ENCODE measurements at regions not wholly inside any gene's neighbourhood (a gene's known extent, or its start where the extent isn't known, plus 50 kb on each side); places are given as distances from the start of the nearest gene placed in this dataset.
A peak's percentile ranks its signal among the peaks of the same experiment; 100 is the strongest.
"Not testable (repeated sequence)": the region's sequence is repeated elsewhere in the genome, so short reads cannot be mapped to it uniquely, and the experiment has no call there.

DNA sequence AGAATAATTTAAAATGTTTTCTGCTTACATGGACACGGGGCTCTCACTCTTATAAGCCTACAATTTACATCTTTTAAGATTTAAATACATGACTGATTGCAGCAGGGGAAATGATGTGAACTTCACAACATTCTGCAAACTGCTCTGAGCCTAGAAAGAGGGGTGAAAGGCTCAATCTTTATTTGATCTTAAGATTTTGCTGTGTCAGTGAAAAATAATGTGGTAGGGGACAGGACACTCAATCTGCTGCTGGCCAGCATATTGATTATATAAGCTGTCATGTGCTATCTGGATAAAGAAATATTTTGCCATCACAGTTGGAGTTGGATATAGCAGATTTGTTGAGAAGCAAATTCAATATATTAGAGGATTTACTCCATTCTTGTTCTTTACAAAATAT, 2210.5 kb downstream of the PCDH7 start:
- Histone ChIP-seq H3K4me1 (no peaks in the 10 kb centered on the region), H3K27ac (no peak overlapping the region), H3K4me2 (no peak overlapping the region), H3K9me3 (no peaks in the 10 kb centered on the region), H3K4me3 (no peak overlapping the region)
- WGBS (ENCODE audit: missing lambda C conversion rate): 7% methylated on average over 1 of the region's 1 CpG
- POLR2A ChIA-PET: no interaction called here
- no peak for TF ChIP-seq ESRRA (IDR thresholded peaks at IDR 0.05; ENCODE audit: borderline replicate concordance, low read length)
- TF ChIP-seq MAFK (IDR thresholded peaks at IDR 0.05; ENCODE audit: partially characterized antibody): peak; percentile 60
- ATAC-seq: no peak
- no peak for FAIRE-seq
- CTCF ChIA-PET: no interaction called here
- no peak for DNase-seq (ENCODE audit: low read depth in 1 of 2, low spot score in 1 of 2)

DNA sequence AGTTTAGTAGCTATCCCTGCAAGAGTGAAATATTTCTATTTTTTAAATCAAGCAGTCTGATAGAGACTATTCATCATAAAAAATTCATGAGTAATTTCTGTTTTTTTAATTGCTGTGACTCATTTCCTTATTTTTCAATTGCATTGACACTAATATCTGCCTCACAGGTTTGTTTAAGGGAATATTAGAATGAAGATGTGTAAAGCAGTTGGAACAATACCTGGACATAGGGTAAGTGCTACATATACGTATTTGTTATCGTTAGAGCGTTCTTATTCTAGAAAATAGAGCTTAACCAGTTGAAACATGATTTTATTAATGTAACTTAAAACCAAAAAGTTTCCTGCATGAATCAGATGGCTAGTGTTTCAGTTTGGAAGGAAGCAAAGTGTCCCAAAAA, 2211.3 kb downstream of the PCDH7 start:
- no peak for ATAC-seq
- FAIRE-seq: no peak
- no peaks in the 10 kb centered on the region for H3K4me1 ChIP-seq
- no peaks in the 10 kb centered on the region for H3K9me3 ChIP-seq
- no peak overlapping the region for H3K27ac ChIP-seq
- H3K4me3 ChIP-seq: no peak overlapping the region
- DNase-seq (ENCODE audit: low read depth in 1 of 2, low spot score in 1 of 2): no peak
- TF ChIP-seq POLR2AphosphoS2 (conservative IDR thresholded peaks at IDR 0.05; ENCODE audit: low read length) (no peak), HOXA7 (CRISPR knock-in tag; IDR thresholded peaks at IDR 0.05) (no peak), ZSCAN20 (CRISPR knock-in tag; IDR thresholded peaks at IDR 0.05) (no peak), JUNB (IDR thresholded peaks at IDR 0.05) (no peak), BHLHE40 (IDR thresholded peaks at IDR 0.05; ENCODE audit: low read depth, low read length) (no peak), ZNF302 (CRISPR knock-in tag; IDR thresholded peaks at IDR 0.05) (no peak), MAZ (IDR thresholded peaks at IDR 0.05; ENCODE audit: borderline replicate concordance, low read depth, low read length) (no peak), HDAC2 (IDR thresholded peaks at IDR 0.05) (no peak), NFE2L2 (conservative IDR thresholded peaks at IDR 0.05; ENCODE audit: low read length) (no peak), RAD21 (conservative IDR thresholded peaks at IDR 0.05 in 1 of 2, IDR thresholded peaks at IDR 0.05 in 1 of 2) (no peak), FOSB (CRISPR knock-in tag; IDR thresholded peaks at IDR 0.05) (no peak), CBX8 (IDR thresholded peaks at IDR 0.05) (no peak), EHF (CRISPR knock-in tag; IDR thresholded peaks at IDR 0.05) (no peak), RNF2 (IDR thresholded peaks at IDR 0.05; ENCODE audit: borderline replicate concordance, low read depth) (no peak), RCOR1 (IDR thresholded peaks at IDR 0.05; ENCODE audit: low read depth, low read length) (no peak)
- TF ChIP-seq, protein P1, sequence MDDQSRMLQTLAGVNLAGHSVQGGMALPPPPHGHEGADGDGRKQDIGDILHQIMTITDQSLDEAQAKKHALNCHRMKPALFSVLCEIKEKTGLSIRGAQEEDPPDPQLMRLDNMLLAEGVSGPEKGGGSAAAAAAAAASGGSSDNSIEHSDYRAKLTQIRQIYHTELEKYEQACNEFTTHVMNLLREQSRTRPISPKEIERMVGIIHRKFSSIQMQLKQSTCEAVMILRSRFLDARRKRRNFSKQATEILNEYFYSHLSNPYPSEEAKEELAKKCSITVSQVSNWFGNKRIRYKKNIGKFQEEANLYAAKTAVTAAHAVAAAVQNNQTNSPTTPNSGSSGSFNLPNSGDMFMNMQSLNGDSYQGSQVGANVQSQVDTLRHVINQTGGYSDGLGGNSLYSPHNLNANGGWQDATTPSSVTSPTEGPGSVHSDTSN (IDR thresholded peaks at IDR 0.05): no peak
- no peak overlapping the region for H3K4me2 ChIP-seq
- 2% methylated on average over 3 of the region's 3 CpGs for WGBS (ENCODE audit: missing lambda C conversion rate)
- ChIA-PET CTCF (no interaction called here), POLR2A (no interaction called here)

DNA sequence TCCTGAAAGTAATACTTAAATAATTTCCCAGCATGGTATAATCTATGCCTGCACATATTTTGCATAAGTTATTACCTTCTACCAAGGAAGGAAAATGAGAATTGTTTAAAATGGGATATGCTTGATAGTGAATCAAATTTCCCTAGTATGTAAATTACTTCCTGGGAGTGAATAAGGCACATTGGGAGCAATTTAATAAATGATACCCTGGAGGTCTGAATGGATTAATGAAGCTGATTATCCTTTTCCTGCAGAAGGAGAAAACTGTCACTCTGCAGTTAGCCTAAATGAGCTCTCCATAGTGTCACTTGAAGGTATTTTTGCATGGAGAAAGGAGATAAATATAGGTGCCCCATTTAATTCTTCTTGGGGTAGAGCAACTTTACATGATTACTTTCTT, 2212.0 kb downstream of the PCDH7 start:
- no peak for TF ChIP-seq ELK1 (IDR thresholded peaks at IDR 0.05; ENCODE audit: low read depth, low read length)
- TF ChIP-seq HEYL (CRISPR knock-in tag; IDR thresholded peaks at IDR 0.05): no peak
- no peak for TF ChIP-seq JUN (IDR thresholded peaks at IDR 0.05)
- TF ChIP-seq GATA3 (IDR thresholded peaks at IDR 0.05; ENCODE audit: borderline replicate concordance): no peak
- no peak for TF ChIP-seq NFE2L2 (conservative IDR thresholded peaks at IDR 0.05; ENCODE audit: low read length)
- TF ChIP-seq ATOH8 (CRISPR knock-in tag; IDR thresholded peaks at IDR 0.05; ENCODE audit: low read depth): no peak
- no peak for TF ChIP-seq MAX (IDR thresholded peaks at IDR 0.05)
- TF ChIP-seq FOXS1 (CRISPR knock-in tag; IDR thresholded peaks at IDR 0.05): no peak
- no peak for TF ChIP-seq PHF8 (IDR thresholded peaks at IDR 0.05; ENCODE audit: borderline replicate concordance, low read depth)
- TF ChIP-seq HOXA7 (CRISPR knock-in tag; IDR thresholded peaks at IDR 0.05): no peak
- TF ChIP-seq, protein P2, sequence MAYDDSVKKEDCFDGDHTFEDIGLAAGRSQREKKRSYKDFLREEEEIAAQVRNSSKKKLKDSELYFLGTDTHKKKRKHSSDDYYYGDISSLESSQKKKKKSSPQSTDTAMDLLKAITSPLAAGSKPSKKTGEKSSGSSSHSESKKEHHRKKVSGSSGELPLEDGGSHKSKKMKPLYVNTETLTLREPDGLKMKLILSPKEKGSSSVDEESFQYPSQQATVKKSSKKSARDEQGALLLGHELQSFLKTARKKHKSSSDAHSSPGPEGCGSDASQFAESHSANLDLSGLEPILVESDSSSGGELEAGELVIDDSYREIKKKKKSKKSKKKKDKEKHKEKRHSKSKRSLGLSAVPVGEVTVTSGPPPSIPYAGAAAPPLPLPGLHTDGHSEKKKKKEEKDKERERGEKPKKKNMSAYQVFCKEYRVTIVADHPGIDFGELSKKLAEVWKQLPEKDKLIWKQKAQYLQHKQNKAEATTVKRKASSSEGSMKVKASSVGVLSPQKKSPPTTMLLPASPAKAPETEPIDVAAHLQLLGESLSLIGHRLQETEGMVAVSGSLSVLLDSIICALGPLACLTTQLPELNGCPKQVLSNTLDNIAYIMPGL (CRISPR knock-in tag; IDR thresholded peaks at IDR 0.05; ENCODE audit: borderline replicate concordance): no peak
- TF ChIP-seq CHD4 (IDR thresholded peaks at IDR 0.05; ENCODE audit: borderline replicate concordance): no peak
- TF ChIP-seq POLR2AphosphoS2 (conservative IDR thresholded peaks at IDR 0.05; ENCODE audit: low read length): no peak
- no peak for TF ChIP-seq JUNB (IDR thresholded peaks at IDR 0.05)
- no peak for TF ChIP-seq MAFK (IDR thresholded peaks at IDR 0.05; ENCODE audit: partially characterized antibody)
- TF ChIP-seq ZFP36 (IDR thresholded peaks at IDR 0.05; ENCODE audit: borderline replicate concordance, partially characterized antibody): no peak
- TF ChIP-seq RAD21 (conservative IDR thresholded peaks at IDR 0.05 in 1 of 2, IDR thresholded peaks at IDR 0.05 in 1 of 2): no peak
- TF ChIP-seq RFX5 (IDR thresholded peaks at IDR 0.05): no peak
- TF ChIP-seq SMC3 (IDR thresholded peaks at IDR 0.05): no peak
- POLR2A ChIA-PET: no interaction called here
- CTCF ChIA-PET: no interaction called here
- ATAC-seq (no peak), FAIRE-seq (no peak), DNase-seq (ENCODE audit: low read depth in 1 of 2, low spot score in 1 of 2) (no peak)
- H3K27ac ChIP-seq: no peak overlapping the region
- H3K4me1 ChIP-seq: no peaks in the 10 kb centered on the region
- H3K9me3 ChIP-seq: no peaks in the 10 kb centered on the region
- no peak overlapping the region for H3K4me2 ChIP-seq
- H3K4me3 ChIP-seq: no peak overlapping the region

DNA sequence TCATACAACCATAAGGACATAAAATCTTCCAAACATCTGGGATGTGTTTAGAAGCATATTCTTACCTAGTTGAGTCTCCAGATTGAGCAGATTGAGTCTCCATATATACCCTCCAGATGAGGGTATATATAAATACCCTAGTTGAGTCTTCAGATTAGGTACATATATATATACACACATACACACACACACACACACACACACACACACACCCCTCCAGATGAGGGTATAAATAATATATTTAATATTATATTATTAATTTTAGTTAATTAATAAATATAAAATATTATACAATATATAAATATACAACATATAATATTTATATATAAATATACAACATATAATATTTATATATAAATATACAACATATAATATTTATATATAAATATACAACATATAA, 2219.1 kb downstream of the PCDH7 start:
- CTCF ChIA-PET, H3K9me3 ChIP-seq, POLR2A ChIA-PET: not testable (repeated sequence)

More for the DNA sequence above, 2219.1 kb downstream of the PCDH7 start:
- not testable (repeated sequence) for ATAC-seq; H3K4me3 ChIP-seq; H3K27ac ChIP-seq; DNase-seq (ENCODE audit: low read depth in 1 of 2, low spot score in 1 of 2); H3K4me1 ChIP-seq; FAIRE-seq; H3K4me2 ChIP-seq
